ENCODE measurements at regions not wholly inside any gene's neighbourhood (a gene's known extent, or its start where the extent isn't known, plus 50 kb on each side); places are given as distances from the start of the nearest gene placed in this dataset.
A peak's percentile ranks its signal among the peaks of the same experiment; 100 is the strongest.

GRCh38 chr12:81957631-81958030 is 198.5 kb upstream of the PPFIA2 start:
- DNase-seq (ENCODE audit: low read depth) = no peak

GRCh38 chr12:81956468-81956860 is 197.3 kb upstream of the PPFIA2 start:
- no peak for DNase-seq (ENCODE audit: low read depth)

- DNase-seq (ENCODE audit: low read depth) = no peak
Measured at GRCh38 chr12:81953541-81953940, 194.4 kb upstream of the PPFIA2 start.

- no peak for DNase-seq (ENCODE audit: low read depth)
Measured at GRCh38 chr12:81950871-81951270, 191.7 kb upstream of the PPFIA2 start.

- no peak for DNase-seq (ENCODE audit: low read depth)
Measured at GRCh38 chr12:81949841-81950308, 190.7 kb upstream of the PPFIA2 start.

- no peak for DNase-seq (ENCODE audit: low read depth)
Measured at GRCh38 chr12:81949416-81949815, 190.3 kb upstream of the PPFIA2 start.

GRCh38 chr12:81944886-81945285 is 185.7 kb upstream of the PPFIA2 start:
- no peak for DNase-seq (ENCODE audit: low read depth)

- no peak for DNase-seq (ENCODE audit: low read depth)
Measured at GRCh38 chr12:81942594-81942993, 183.4 kb upstream of the PPFIA2 start.

- no peak for DNase-seq (ENCODE audit: low read depth)
Measured at GRCh38 chr12:81930037-81930436, 170.9 kb upstream of the PPFIA2 start.

- no peak for DNase-seq (ENCODE audit: low read depth)
Measured at GRCh38 chr12:81896771-81897170, 137.6 kb upstream of the PPFIA2 start.

- no peak for DNase-seq (ENCODE audit: low read depth)
Measured at GRCh38 chr12:81888961-81889360, 129.8 kb upstream of the PPFIA2 start.

- no peak for DNase-seq (ENCODE audit: low read depth)
Measured at GRCh38 chr12:81888106-81888740, 129.1 kb upstream of the PPFIA2 start.

GRCh38 chr12:81874586-81874985 is 115.4 kb upstream of the PPFIA2 start:
- no peak for DNase-seq (ENCODE audit: low read depth)

- DNase-seq (ENCODE audit: low read depth) = no peak
Measured at GRCh38 chr12:81874166-81874565, 115.0 kb upstream of the PPFIA2 start.

GRCh38 chr12:81872400-81872799 is 113.2 kb upstream of the PPFIA2 start:
- DNase-seq (ENCODE audit: low read depth) = no peak

- DNase-seq (ENCODE audit: low read depth) = no peak
Measured at GRCh38 chr12:81866081-81866480, 106.9 kb upstream of the PPFIA2 start.

- DNase-seq (ENCODE audit: low read depth) = no peak
Measured at GRCh38 chr12:81863406-81863805, 104.3 kb upstream of the PPFIA2 start.

- DNase-seq (ENCODE audit: low read depth) = no peak
Measured at GRCh38 chr12:81859521-81859920, 100.4 kb upstream of the PPFIA2 start.

- no peak for DNase-seq (ENCODE audit: low read depth)
Measured at GRCh38 chr12:81843599-81843998, 84.4 kb upstream of the PPFIA2 start.

- peak; percentile 40 for DNase-seq (ENCODE audit: low read depth)
Measured at GRCh38 chr12:81835783-81836182, 76.6 kb upstream of the PPFIA2 start.

GRCh38 chr12:81819991-81820633 is 61.0 kb upstream of the PPFIA2 start:
- DNase-seq (ENCODE audit: low read depth) = no peak

GRCh38 chr12:81815611-81816010 is 56.5 kb upstream of the PPFIA2 start:
- DNase-seq (ENCODE audit: low read depth) = no peak

- no peak for DNase-seq (ENCODE audit: low read depth)
Measured at GRCh38 chr12:81811778-81812125, 52.6 kb upstream of the PPFIA2 start.

All from activated T-cell treated with anti-CD3 and anti-CD28 coated beads for 48 hours (primary cell).